NOMO-1 (cell line): ENCODE measurements at regions not wholly inside any gene's neighbourhood (a gene's known extent, or its start where the extent isn't known, plus 50 kb on each side); places are given as distances from the start of the nearest gene placed in this dataset.
"Not testable (repeated sequence)": the region's sequence is repeated elsewhere in the genome, so short reads cannot be mapped to it uniquely, and the experiment has no call there.

Experiments used
- DNase-seq, 2 experiments: peaks; one replicate each; lab custom pipeline; 2025; ENCODE audit not compliant: unreplicated experiment in 2 of 2; lab: John Stamatoyannopoulos, UW

DNA sequence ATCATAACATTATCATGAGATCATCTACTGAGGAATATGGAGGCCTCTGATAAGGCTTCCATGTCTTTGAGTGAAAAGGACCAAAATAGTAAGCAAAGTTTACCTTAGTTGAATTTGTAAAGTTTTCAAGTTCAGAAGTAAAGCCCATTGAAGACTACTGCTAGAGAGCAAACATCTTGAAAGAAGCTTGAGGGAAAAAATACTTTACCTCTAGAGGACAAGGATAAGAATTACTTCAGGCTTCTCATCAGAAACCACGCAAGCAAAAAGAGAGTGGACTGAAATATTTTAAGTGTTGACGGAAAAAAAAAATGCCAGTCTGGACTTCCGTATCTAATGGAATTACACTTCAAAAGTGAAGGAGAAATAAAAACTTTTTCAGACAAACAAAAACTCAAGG, 114.3 kb downstream of the MPP7 start:
- no peak for DNase-seq

DNA sequence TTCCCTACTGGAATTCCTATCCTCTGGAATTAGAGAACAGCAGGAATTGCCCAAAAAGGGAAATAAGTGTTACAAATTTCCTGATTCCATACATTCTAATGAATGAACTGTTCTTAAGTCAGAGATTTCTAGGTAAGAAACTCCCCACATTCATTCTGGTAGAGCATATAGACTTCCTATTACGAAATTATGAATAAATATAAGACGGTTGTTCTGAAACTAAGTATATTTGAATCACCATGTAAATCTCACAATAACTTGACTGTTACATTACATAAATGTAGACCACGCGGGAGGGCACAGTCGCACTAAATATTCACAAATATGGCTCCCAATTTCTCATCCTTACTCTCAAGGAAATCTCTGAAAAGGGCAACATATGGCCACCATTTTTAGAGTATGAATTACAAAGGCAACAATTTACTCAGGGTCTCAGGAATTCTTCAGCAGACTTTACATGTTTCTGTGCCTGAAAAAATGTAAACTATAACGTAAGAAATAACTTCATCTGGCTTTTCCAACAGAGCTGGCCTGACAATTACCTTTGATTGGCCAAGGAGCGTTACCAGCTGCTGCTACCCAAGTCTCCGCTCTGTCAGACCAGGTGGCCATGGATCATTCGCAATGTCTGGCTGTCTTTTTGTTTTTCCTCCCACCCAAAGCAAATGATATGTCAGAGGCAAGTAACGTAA, 115.8 kb downstream of the MPP7 start:
- no peak for DNase-seq

DNA sequence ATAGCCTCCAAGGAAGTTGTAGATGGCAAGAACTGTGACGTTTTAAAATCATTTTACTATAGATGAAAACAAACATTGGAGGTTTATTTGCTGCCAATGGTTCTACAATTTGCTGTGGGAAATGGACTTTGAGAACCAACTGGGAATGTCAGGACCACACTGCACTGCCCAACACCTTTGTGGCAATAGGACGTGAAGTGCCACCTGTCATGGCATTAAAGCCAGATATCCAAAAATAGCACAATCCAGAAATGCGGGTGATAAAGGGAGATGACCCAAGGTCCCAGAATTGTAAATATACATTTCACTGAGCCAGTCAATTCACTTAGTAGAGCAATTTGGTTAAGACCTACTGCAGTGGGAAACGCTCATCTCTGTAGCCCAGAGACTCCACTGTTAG, 116.4 kb downstream of the MPP7 start:
- no peak for DNase-seq

DNA sequence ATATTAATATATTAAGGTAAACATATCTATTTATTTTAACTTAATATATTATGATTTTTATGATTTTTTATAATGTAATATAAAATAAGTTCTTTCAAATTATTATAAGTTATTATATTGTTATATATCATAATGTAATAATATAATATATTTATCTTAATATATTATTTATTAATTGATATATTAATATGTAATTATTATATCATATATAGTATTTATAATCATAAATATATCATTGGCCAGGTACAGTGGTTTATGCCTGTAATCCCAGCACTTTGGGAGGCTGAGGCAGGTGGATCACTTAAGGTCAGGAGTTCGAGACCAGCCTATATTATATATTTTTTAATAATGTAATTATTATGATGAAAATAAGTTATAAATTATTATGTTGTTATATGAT, 118.1 kb downstream of the MPP7 start:
- no peak for DNase-seq

DNA sequence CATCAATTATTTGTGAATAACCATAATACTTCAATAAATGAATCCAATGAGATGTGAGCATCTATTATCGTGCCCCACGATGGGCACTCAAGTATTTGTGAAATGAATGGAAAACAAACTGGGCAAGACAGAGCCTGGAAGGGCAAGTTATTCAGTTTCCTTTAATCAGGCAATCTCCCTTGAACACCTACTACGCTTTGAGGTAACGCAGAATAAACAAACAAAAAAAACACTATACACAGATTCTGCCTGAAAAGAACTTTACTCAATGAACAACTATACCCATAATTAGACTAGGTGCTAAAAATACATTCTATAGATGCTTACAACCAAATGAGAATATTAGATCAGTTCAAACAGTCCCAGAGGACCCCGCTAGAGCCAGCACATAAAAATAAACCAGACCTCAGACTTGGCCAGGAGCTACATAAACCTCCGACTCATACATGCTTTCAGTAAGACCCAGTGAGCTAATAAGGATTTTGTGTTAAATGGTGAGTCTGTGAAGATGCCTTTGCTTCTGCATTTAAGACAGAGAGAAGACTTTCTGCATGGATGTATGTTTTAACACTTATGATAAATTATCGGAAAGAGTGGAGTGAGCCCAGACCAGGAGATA, 121.3 kb downstream of the MPP7 start:
- DNase-seq = no peak

DNA sequence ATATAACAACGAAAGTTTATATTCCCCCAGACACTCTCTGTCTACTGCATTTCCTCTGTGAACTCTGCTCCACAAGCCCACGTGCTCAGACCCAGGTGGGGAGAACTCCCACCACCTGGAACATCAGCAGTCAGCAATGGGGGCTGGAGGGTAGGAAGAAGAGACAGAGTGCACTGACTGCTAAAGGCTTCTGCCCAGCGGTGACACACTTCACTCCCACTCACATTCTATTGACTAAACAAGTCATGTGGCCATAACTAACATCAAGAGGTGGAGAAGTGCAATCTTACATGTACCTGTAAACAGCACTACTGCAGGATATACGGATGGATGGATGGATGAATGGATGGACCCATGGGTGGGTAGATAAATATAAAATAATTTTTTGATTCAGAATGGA, 122.2 kb downstream of the MPP7 start:
- DNase-seq = no peak

DNA sequence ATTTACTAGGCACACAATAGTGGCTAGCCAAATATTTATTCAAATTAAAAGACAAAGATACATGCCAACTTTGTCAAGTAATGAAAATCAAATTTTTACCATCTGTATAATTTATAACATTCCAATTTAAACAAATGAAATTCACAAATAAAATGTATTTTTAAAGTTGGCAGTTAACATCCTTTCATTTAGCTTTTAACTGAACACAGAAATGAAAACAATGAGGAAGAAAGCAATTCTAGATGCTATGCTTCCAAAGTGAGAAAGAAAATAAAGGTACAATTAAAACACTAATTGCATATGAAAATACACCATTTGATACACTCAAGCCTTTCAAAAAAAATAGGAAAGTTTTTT, 123.1 kb downstream of the MPP7 start:
- no peak for DNase-seq

DNA sequence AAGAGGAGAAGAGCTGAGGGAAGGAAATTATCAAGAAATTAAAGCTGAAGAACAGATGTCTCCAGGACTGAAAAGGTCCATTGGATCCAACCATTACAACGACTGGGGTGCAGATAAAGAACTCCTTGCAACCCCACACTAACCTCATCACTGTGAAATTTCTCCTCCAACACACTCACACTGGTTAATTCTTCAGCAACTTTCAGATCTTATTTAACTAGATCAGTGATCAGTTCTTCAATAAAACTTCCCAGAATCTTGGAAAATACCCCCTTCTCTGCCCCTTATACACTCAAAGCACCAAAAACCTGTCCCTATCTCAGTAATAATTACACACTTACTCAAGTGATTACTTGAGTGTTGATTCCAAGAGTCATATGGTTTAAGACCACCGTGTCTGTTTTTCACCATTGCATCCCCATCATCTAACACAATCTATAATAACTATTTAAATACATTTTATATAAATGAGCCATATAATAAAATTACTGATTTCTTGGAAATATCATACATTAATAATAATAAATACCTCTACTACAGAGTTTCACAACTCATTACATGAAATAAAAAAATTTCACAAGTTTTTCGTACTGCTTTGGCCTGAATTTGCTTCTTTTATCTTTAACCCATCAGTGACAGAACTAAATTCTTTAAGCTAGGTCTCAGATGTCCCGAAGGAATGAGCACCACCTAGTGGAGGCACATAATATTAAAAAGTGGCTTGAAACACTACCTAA, 123.7 kb downstream of the MPP7 start:
- peak; percentile 22 to 28 for DNase-seq

DNA sequence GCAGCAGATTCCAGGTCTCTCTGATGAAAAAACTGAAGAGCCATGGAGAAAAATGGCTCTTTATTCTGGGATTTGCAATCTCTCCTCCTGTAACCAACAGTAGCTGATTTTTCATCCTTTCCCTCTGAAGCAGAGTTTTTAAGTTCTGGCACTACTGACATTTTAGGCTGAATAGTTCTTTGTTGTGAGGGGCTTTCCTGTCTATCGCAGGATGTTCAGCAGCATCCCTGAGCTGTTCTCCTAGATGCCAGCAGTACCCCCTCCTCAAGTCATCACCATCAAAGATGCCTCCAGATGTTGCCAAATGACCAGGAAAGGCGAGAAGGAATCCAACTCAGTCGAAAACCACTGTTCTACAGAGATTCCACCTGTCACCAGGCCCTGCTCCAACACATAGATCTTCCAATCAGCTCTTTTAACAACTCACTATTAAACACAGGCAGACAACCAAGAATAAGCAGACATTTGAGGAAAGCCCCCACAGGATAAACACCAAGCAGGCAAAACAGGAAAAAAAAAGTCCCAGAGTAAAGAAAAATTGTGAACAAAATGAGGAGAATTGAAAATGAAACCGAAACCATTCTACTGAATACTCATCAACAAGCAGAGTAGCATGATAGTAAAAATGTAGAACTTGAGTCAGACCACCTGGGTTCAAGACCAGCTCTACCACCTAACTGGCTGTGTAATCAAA, 124.8 kb downstream of the MPP7 start:
- peak in 1 of 2 experiments; percentile 17 for DNase-seq

DNA sequence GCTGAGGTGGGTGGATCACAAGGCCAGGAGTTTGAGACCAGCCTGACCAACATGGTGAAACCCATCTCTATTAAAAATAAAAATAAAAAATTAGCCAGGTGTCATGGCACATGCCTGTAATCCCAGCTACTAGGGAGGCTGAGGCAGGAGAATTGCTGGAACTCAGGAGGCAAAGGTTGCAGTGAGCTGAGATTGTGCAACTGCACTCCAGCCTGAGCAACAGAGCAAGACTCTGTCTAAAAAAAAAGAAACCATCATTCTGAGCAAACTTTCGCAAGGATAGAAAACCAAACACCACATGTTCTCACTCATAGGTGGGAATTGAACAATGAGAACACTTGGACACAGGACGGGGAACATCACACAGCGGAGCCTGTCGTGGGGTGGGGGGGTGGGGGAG, 126.4 kb downstream of the MPP7 start:
- DNase-seq = not testable (repeated sequence)

DNA sequence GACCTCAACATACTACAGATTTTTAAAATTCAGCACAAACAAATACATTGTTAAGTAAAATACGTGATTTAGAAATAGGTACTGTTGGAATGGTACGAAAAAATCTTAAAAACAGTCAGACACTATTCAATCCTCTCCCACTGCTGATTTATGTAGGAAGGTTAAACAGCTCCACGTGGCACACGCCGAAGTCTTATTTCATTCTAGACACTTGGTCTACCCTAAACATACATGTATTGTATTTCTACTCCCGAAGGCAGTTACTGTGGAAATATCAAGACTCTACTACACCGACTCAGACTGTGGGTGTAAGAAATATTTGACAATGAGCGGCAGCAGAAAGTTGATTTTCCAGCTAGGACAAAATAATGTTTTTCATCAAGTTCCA, 130.6 kb downstream of the MPP7 start:
- no peak for DNase-seq

DNA sequence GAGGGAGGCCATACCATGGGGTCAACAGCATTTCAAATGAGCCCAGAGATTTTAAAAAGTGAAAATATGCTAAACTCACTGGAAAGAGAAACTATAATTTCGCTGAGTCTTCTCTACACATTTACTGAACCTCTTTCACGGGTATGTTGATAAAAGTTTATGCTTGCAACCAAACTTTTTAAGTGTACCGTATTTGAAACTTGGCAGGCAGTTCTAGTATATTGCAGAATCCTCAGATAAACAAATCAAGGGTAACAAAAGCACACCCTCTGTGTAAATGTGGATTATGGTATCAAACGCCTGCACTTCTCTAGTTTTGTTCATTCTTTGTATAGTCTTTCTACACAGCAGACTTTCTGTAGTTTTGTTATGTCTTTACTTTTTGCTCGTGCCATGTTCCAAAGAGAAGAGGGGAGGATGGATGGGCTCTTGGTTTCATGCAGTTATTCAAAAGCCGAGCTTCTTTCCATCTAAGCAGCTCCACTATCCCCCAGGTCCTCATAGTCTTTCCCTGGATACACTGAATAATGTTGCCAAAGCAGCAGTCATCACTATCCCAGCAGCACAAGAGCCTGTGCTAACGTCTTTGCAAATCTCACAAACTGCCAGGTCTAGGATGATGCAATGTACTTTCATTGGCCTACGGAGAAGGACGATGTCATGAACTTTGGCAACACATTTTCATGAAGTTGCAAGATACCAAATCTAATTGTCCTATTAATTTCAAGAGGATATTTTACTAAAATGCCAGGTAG, 131.2 kb downstream of the MPP7 start:
- DNase-seq = peak; percentile 19 to 31

DNA sequence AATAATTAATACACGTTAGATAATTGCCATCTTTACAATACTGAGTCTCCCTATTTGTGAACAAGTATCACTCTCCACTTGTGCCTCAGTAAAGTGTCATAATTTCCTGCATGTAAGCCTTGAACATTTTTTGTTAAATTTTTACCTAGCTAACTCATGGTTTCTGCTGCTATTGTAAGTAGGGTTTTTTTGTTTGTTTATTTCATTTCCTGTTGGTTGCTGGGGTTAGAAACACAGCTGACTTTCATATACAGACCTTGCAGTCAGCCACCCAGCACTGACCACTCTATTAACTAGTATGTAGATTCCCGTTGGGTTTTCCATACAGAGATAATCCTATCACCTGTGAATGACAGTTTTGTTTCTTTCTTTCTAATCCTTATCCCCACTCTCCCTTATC, 133.3 kb downstream of the MPP7 start:
- DNase-seq = no peak

DNA sequence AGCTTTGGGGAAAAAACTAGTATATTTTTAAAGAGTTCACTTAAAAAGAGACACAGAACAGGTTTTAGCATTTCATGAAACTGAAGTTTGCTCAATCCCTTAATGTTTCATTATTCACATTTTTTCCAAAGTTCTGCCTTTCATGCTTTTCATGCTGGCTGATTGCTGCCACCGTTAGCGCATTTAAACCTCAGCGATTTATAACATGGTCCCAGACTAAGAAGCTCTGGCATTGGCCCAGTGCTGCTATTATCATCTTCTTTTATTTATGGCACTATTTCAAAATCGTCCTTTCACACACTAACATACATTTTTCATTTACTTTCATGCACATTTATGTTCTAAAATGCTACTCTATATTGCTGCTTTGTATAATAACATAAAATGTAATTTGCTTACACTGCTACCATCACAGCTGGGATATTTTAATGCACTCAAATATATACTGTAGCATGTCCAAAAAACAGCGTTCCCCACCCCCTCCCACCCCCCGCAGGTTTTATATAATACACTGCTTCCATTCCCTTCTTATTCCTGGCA, 141.9 kb downstream of the MPP7 start:
- no peak for DNase-seq

DNA sequence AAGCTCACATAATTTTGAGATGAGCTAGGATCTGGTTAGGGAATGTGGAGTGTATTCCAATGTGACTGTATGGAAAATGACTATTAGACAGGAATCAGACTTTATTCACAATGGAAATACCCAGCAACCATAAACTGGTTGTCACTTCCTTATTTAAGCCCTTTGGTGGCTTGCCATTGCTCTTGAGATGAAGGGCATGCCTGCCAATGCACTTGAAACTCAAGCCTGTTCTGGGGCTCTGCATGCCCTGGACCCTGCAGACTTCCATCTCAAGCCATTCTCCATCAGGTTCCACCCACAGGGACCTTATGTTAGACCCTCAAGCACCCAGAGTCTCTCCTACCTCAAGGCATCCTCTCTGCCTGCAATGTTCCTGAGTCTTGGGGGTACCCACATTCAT, 145.5 kb downstream of the MPP7 start:
- no peak for DNase-seq

DNA sequence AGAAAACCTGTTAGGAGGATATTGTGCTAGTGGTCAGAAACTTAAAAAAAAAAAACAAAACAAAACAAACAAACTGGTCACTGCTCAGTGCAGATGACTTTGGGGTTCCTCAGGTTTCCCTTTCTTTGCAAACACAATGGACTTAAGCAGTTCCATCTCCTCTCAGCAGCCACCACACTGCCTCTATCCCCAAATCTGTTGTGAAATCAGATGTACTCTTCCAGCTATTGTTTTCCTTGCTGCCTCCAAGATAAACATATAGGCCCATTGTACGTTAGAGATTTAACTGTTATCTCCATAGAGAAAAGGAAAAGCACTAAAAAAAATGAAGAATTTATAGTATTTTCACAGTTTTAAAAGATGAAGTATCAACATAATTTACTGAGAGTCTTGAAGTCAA, 147.1 kb downstream of the MPP7 start:
- DNase-seq = no peak

DNA sequence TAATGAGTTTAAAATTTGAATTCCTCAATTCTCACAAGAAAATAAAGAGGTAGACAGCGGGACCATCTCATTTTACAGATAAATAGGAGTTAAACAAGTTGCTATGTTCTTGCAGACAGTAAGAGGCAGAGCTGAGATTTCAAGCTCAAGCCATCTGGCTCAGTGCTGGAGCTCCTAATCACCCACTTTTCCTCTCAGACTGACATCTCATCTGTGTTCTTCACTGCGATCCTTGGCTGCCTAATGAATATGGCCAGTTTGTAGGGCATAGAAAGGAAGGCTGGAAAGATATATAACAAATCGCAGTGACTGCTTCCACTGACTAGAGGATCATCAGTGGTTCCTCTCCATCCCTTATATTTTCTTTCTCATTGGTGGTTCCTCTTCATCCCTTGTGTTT, 151.2 kb downstream of the MPP7 start:
- no peak for DNase-seq

DNA sequence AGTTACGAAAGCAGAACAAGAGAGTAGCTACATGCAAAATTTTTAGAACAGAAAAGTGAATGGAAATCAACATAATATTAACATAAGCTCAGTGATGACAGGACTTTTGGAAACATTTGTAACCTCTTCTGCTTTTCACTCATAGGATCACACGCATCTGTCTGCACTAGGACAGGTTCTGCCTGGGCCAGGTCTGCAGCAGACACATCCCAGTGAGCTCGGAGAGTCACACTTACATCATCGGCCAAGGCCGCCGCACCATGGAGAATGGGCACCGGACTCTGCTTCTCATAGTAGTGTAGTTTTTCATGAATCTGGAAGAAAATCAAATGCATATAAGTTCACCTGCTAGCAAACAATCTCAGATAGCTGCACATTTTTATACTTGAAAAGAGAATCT, 150.9 kb upstream of the ODAD2 start:
- DNase-seq = no peak

DNA sequence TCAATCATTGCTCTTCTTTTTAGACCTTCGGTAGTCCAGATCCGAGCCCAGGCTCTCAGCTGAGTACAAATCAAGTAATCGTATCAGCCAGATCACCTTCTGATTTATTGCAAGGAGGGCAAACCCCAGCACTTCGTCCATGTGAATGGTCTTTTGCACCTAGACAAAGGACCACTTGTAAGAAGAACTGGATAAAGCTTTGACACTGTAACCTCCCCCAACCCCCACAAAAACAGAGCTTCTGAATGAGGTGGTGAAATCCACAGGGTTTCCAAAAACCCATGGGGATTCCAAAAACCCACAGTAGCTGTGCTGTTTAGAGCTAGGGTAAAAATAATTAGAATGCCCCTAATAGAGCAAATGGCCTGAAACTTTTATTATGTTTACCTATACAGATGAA, 148.8 kb upstream of the ODAD2 start:
- no peak for DNase-seq

DNA sequence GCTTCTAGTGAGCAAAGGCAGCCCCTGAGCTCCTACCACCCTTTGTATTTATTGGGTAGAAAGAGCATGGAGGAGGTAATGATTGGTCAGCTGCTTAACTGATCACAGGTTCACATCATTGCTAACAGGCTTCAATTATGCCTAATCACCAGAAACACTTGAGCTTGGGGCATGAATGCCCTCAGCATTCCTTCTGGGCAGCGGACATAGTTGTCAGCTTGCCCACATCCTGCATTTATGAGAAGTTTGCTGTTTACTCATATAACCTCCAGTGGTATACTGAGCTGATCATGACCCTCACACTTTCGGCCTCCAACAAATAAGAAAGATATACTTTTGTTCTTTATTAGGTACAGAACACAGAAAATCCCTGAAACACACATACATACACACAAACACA, 140.3 kb upstream of the ODAD2 start:
- DNase-seq = no peak
